ENCODE measurements at regions not wholly inside any gene's neighbourhood (a gene's known extent, or its start where the extent isn't known, plus 50 kb on each side); places are given as distances from the start of the nearest gene placed in this dataset.

DNA sequence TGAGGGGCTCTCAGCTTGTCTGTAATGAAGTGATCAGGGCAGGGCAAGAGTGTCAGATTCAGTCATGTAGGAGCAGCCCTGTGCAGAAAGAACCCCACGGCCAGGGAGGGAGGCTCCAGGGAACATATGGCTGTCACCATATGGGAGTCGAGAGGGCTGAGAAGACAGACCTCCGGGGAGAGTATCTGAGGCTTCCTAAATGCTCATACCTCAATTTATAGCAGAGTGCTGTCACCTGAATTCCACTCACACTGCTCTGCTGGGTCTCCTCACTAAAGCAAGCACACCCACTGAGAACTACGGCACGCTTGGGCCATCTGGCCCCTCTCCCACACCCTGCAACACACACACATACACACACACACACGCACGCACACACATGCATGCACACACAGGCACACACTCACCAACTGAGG lies 92.3 kb upstream of the TJP1 start:
- TF ChIP-seq, protein P1, sequence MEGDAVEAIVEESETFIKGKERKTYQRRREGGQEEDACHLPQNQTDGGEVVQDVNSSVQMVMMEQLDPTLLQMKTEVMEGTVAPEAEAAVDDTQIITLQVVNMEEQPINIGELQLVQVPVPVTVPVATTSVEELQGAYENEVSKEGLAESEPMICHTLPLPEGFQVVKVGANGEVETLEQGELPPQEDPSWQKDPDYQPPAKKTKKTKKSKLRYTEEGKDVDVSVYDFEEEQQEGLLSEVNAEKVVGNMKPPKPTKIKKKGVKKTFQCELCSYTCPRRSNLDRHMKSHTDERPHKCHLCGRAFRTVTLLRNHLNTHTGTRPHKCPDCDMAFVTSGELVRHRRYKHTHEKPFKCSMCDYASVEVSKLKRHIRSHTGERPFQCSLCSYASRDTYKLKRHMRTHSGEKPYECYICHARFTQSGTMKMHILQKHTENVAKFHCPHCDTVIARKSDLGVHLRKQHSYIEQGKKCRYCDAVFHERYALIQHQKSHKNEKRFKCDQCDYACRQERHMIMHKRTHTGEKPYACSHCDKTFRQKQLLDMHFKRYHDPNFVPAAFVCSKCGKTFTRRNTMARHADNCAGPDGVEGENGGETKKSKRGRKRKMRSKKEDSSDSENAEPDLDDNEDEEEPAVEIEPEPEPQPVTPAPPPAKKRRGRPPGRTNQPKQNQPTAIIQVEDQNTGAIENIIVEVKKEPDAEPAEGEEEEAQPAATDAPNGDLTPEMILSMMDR (IDR thresholded peaks at IDR 0.05) = no peak
- TF ChIP-seq POLR2A (IDR thresholded peaks at IDR 0.05) = no peak

All from Peyer's patch (tissue), 4 donors.